Dermis blood vessel endothelial cell (primary cell): ENCODE measurements at regions not wholly inside any gene's neighbourhood (a gene's known extent, or its start where the extent isn't known, plus 50 kb on each side); places are given as distances from the start of the nearest gene placed in this dataset.

ENCODE experiments used
- DNase-seq: peaks from one replicate; pipeline ENCODE4 v3.0.0; 2010

DNA sequence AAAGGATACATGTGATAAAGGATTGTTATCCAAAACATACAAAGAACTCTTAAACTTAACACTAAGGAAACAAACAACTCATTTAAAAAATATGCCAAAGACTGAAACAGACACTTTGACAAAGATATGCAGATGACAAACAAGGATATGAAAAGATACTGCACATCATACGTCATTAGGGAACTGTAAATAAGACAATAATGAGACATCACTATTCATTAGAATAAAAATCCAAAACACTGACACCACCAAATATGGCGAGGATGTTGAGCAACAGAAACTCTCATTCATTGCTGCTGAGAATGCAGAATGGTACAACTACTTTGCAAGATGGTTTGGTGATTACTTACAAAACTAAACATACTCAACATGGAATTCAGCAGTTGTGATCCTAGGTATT, 156.5 kb upstream of the FOXA2 start:
- no peak for DNase-seq

DNA sequence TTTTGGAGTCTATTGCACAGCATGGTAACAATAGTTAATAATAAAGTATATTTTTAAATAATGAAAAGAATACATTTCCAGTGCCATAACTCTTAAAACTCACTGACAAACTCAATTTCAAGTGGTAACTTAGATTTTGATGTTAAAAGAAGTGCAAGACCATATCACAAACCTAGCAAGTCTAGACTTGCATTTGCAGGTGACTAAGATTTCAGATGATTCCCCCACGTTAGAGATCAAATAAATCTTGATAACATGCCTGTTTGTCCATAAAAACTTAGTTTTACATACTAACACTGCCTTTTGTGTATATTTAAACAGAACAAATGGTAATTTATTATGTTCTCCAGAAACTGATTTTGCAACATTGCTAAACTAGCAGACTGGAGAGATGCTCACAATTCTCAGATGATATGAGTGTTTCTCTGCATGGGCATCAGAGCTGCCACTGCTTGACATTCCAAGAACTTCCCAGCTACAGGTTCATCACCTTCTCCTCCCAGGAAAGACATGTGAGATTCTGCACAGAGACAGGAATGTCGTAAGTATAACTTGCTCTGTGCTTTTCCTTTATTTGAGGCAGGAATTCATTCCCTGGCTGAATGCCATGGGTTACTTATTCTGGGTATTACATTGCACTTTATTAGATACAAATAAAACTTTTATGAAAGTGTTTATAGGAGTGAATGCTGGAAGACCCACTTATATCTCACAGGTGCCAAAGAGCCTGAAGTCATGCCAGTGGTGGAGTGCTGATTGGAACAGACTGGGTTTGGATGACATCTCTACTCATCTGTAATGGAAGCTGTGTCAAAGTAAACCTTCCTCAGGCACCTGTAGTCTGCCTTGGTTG, 160.2 kb upstream of the FOXA2 start:
- peak; percentile 48 for DNase-seq

DNA sequence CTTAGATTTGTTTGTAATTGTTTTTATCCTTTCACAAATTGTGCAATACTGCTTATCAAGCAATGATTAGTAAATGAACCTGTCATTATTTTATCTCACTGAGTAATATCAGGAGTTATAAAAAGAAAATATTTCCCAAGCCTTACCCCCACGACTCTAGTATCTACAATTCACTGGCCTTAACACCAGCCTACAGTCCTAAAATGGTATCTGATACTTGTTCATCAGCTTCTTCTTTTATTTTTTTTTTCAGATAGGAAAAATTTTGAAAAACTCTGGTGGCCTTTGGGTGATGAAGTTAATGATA, 160.8 kb upstream of the FOXA2 start:
- DNase-seq: no peak

DNA sequence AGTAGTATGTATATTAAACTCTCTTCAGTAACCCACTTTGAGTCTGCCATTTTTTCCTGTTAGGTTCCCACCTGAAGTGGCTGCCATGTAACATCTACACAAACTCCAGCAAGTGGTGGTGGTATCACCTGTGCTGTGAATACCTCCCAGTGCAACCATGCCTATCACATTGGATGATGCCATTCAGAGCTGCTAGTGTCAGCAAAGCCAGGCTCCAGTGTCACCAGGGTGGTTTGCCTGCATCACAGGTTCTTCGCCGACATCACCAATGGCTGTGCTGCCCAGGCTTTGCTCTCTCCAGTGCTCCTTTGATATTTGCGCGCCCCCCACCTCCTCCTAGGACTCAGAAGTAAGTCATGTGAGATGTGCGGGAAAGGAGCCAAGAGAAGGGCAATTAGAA, 162.6 kb upstream of the FOXA2 start:
- DNase-seq: no peak

DNA sequence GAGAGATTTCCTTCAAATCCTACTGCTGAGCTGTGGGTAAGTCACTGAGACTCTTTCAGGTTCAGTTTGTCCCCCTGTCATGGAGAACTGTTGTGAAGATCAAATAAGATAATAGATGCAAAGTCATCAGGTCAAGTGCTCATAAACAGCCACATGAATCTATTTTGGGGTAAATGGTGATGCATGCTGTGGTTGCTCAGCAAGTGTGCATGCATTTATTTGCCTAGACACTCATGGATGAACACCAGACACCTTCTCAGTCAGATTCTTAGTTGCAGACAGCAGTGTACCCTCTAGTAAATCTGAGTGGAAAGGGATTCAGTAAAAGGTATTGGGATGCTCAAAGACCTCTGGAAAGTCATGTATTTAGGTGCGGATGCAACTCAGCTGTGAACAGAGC, 168.0 kb upstream of the FOXA2 start:
- no peak for DNase-seq

DNA sequence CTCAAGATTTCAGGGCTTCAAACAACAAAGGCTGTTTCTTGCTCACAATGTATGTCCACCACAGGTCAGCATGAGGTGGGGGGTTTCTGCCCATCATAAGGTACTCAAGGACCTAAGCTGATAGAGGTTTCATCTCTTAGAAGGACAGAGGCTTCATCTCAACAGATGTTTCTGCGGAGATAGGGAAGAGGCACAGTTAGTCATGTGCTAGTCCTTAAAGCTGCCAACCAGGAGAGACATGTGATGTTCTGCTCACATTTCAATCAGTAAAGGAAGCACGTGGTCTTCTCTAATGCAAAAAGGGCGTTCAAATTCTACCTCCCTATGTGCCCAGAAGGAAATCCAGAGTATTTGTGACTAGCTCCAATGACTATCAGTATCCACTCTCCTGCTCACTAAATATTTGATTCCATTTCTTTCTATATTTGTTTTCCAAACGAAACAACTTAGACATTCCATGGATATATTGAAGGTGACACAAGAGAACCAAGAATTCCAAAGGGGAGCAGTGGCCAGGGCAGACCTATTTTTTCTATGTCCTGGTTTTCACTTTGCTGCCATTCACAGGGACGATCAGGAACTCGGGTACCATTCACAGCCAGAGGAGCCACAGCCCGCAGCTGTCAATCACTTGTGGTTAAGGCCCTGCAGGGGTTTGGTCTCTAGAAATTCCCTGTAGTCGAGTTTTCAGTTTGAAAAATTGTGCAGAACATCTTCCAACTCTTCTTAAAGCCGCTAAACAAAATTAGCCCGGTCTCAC, 173.2 kb upstream of the FOXA2 start:
- no peak for DNase-seq

DNA sequence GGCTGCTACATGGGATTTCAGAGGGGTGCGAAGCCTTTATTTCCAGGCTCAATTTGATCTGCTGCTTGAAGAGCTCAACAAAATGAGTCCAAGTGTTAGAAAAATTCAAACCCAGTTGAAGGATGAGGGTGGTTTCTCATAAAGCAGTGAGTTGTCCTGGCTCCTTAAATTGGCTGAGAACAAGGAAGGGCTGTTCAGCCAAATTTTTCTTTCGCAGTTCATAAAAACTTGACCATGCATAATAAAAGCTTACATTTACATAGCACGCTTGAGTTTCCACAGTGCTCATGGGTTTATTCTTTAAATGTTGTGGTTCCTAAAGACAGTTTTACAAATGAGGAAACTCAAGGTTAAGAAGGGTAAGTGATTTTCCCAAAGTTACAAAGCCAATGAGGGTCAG, 174.4 kb upstream of the FOXA2 start:
- no peak for DNase-seq

DNA sequence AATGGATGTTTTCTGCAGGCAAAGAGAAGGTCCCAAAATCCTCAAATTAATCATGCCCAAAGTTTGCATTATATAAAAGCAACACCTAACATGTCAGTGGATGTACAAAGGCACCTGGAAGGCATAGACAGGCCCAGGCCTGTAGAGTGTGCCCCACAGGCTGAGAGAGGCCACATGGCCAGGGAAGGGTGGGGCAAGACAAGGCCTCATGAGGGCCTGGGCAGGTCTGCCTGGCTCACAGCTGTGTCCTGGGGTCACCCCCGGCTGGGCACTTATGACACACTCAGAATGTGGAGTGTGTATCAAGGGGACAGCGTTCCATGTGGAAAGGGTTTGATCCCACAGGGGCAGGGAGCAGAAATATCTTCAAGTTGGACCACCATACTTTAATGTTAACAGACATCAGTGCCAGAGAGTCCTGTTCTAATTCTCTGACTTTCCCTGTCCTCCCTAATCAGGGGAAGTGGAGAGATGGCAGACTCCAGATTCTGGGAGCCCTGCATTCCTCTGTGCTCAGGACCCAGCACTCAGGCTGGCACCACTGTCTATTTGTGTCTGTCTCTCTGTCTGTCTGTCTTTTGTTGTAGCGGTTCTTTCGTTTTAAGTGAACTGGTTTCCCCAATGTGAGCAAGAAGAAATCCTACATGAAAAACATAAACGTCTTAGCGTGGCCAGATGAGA, 178.3 kb upstream of the FOXA2 start:
- DNase-seq: peak; percentile 9

DNA sequence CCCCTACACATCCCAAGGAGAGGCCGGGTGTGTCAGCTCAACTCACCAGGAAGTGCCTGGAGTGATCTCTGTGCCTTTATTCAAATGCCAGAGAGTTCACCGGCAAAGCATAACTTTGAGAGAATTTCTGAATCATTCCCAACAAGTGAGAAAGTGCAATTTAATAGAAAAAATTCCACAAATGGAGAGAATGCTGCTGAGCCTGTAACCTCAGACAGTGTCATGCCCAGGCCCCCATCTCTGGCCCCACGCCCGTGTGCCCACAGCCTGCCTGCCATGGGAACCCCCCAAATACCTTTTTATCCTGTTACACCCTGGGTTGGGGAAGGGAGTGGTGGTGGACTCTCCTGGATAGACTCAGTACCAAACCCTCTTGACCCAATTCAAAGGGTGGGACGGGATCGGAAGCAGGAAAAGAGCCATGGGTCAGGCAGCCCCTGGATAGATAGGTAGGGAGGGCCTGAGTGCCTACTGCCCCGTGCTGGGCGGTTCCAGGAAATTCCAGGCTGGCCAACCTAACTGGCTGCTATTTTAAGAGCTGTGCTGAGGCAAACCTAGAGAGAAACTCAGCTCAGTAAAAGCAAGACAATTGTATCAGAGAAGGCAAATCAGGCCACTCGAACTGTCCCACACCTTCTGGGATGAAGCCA, 179.0 kb upstream of the FOXA2 start:
- DNase-seq: peak; percentile 73

DNA sequence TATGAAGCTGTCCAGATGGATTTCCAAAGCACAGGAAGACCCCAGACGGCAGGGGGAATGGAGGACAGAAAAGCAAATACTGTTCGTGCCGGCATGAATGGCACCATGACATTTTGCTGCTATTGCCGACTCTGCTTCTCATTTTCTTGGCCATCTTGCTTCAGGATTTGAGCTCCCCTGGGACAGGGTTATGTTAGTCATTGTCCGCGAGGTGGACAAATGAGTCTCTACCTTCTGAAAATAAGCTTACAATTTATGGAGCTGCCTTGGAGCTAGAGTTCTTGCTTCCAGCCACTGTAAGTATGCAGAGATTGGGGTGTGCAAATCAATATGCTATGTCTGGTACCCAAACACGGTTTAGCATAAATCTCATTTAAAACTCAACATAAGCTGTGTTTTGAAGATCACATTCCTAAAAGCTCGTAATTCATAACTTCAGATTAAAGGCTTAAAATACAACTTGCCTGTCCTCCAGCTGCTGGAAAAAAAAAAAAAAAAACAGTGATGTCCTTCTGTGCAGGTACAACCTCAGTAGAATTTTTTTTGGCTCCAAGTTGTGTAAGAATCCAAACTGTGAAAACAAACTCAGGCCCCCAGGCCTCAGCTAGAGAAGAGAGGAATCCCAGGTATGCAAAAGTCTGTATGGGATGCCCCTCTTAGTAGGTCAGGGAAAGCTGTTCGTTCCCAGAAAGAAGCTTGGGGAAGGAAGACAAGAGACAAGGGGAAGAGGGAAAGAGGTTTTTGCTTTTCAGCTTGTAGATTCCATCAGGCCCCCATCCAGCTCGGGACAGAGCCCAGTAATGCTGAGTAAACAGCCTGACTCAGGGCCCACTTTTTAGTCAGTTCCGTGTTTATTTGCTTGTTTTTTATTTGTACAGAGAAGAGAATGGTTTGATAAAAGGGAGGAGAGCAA, 184.2 kb upstream of the FOXA2 start:
- no peak for DNase-seq

DNA sequence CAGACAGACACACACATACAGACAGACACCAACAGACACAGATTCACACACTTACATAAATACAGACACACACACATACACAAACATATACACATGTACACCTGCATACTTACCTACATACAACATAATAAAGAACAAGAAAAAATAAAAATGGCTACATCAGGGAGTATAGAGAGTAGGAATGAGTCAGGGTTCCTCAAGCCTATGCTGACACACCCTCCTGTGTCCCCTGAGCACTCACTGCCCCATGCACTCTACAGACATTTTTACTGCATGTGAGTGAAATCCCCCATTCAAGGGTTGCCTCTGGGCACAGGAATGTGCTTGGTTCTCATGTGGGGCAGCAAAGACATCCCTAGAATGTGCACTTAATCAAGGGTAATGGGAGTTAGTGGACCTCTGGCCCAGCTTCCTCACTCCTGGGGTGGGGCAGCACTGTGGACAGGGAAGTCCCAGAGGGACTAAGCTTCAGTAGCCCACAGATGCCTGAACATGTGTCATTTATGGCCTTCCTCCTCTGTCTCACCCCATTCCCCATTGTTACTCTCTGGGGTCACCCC, 185.9 kb upstream of the FOXA2 start:
- no peak for DNase-seq

DNA sequence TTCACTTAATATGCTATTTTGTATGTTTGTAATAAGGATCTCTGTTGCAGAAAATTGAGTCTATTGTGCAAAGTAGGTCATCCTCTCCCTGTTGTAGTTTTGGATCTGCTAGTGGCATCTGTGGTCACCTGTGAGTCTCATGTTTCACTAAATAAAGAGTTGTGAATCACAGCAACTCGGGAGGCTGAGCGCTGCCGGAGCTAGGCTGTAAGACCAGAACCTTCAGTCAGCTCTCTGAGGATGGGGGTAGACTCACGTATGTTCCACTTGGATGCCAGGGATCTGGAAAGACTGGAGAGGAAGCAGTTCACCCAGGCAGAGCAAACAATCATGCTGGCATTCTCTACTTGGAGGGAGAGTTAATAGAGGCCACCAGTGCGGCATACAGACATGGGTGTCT, 187.3 kb upstream of the FOXA2 start:
- no peak for DNase-seq

DNA sequence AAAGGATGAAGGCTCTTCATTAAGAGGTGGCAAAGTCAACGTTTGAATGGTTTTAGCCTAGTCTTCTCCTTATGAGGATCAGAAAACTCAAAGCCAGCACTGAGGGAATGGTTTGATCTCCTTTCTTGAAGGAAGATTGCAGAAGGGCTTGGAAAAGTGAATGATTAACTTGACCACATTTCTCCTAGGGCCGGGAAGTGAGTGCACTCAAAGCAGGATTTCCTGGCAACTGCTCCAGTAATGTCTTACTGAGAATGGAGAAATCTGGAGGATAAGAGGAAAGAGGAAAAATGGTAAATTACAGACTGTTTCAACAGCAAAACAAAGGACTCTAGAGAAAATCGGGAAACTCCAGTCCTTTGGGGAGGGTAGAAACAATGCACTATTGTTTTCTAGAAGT, 189.0 kb upstream of the FOXA2 start:
- peak; percentile 26 for DNase-seq

DNA sequence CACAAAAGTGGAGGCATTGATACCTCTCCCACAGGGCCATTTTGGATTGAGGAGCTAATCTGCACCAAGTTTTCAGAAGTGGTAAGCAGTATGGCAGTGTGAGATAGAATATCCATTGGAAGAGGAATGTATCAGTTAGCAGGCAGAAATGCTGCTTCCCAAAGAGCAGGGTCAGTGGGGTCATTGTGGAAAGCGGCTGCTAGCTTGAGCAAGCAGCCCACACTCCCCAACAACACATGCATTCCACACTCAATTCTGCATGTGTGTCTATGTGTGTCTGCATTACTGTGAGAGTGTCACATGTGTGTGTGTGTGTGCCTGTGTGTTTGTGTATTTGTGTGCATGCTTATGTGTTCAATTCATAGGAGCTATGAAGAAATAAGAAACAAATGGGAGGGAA, 190.9 kb upstream of the FOXA2 start:
- no peak for DNase-seq

DNA sequence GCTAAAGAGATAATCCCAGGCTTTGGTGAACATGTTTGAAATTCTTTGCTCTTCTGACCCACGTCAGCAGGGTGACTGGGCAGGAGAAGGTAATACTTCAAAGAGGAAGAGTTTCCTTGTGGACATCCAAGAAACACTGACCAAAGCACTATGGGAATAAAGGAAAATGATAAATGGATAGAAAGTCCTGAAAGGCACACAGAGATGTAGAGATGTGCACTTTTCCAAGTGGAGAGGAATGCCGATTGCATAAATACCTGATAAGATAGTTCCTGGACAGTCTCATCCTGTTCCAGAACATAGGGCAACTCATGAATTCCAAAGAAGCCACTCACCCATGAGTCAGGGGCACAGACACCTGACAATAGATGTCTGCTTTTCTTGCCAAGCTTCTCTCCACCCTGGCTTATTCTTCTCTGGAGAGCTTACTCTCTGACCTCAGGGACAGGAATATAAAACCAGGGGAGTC, 191.3 kb upstream of the FOXA2 start:
- peak; percentile 50 for DNase-seq

DNA sequence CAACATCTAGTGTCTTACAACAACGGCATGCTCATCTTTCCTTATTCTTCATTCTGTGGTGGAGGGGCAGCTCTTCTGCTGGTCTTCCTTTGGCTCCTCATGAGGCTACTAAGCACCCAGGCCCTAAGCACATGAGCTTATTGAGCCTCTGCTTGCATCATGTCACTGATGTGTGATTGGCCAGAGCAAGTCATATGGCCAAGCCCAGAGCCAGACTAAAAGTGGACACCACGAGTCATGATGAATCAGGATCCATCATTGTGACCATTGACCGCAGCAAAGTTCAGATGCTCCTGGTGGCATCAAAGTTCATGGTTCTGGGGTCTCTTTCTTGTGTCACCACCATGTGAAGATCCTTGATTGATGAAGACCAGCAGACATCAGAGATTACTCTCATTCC, 192.0 kb upstream of the FOXA2 start:
- no peak for DNase-seq

DNA sequence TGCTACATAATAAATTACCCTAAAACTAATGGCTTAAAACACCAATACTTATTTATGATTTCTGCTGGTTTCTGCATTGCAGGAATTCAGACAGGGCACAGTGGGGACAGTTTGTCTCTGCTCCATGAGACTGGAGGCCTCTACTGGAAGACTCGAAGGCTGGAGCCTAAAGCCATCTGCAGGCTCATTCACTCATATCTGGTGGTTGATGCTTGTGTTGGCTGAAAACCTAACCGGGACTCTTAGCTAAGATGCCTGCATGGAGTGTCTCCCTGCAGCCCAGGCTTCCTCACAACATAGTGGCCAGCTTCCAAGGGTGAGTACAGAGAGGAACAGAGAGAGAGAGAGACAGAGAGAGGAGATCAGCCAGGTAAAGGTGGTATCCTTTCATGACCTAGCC, 195.5 kb upstream of the FOXA2 start:
- no peak for DNase-seq

DNA sequence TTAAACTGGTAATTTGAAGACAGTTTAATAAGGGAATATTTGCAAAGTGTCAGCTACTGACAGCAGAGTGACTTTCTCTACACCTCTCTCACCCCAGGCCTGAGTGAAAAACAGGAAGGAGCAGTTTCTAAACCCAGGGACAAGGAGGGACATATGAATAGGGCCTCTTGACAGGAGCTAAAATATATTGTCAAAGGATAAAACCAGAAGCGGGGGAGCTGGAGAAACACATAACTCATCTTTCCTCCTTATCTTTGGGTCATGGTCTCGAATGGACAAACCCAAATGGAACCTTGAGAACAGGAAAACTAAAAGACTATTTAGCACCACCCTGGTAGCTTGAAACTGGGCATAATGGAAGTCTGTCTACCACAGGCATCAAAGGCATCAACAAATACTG, 197.5 kb upstream of the FOXA2 start:
- DNase-seq: no peak

DNA sequence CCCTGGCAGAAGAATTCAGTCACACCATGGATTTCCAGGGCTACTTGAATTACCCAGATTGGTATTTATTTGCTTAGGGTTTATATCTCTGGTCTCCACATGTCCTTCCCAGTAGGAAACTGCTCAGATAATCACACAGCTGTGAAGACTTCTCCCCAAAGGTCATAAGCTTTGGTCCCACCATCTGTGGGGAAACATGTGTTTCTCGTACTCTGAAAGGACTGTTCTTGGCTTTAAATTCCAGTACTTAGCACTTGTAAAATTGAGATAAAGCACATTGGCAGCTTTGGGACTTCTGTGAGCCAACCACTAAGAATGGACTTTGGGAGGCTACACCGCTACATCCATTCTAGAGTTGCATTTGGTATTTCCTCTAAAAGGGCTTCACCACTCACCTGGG, 205.3 kb upstream of the FOXA2 start:
- DNase-seq: no peak

DNA sequence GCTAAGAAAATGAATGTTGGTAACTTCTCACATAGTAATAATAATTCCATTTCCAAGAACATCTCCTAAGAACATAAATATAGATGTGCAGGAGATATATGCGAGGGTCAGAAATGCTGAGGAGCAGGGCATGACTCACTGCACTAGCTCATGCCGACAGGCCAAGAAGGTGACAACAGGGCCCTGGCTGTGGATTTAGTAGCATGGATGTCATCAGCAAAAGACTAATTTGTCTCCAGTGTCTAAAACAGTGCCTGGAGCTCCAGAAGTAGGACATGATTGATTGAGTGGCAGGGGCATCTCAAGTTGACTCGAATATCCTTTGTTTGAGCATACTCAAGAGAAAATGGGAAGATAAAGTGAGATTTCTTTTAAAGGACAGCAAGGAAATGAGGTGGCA, 207.0 kb upstream of the FOXA2 start:
- no peak for DNase-seq

DNA sequence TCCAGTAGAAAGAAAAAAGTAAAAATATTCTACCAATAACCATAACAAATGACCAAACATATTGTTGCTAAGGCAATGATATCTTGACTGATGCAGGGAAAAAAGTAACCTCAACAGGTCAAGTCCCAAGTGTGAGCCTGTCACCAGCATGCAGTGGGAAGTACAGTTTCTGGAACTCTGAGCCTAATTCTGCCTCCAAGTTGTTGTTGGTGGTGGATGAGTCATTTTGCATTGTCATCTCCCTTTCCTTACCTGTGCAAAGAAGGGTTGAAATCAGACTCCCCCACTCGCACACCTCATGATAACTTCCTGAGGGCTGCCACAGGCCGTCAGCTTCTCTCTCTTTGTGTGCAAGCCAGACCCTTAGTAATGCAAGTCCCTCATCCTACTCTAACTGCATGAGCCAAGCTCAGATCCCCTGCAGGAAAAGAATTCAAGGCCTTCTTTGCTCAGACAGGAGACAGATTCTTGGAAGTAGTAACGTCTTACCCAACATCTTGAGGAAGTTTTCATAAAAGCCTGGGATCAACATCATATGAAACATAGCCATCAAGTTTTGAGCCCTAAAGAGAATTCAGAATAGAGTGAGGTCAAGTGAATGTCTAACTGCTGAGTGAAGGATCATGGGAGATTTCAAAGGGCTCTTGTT, 207.6 kb upstream of the FOXA2 start:
- DNase-seq: no peak
